HCT116 (cell line): ENCODE measurements at regions not wholly inside any gene's neighbourhood (a gene's known extent, or its start where the extent isn't known, plus 50 kb on each side); places are given as distances from the start of the nearest gene placed in this dataset.

Experiments used
- ATAC-seq: fragments of 200-7000 bp; cut with Tn5 transposase; 2 replicates; pipeline ENCODE4 v1.9.1; 2020; ENCODE audit warnings: mild to moderate bottlenecking, moderate library complexity
- BruUV-seq: library from RNA; stranded (reverse); fragments of 400-500 nt; replicated peaks from 2 replicates; lab custom pipeline; 2021; lab: Mats Ljungman, UMichigan
- CTCF ChIA-PET: fragments of 300-600 bp; sonication (Branson Sonifier 250); formaldehyde crosslinking; loops from one replicate; lab custom pipeline; 2021; ENCODE audit warnings: antibody characterized with exemption; lab: Charles Lee
- POLR2A ChIA-PET: fragments of 300-600, 350-600 bp; sonication (Branson Sonifier 250); formaldehyde crosslinking; loops from one replicate; lab custom pipeline; 2021; ENCODE audit warnings: antibody characterized with exemption; lab: Charles Lee
- RAD21 ChIA-PET, 2 experiments: fragments of 300-600 bp; sonication (Branson Sonifier 250); formaldehyde crosslinking; loops; one replicate each; lab custom pipeline; 2023; ENCODE audit warnings: low total read pairs in 2 of 2; ENCODE audit not compliant: uncharacterized antibody in 2 of 2, unreplicated experiment in 2 of 2, low non-redundant PET in 1 of 2; lab: Charles Lee
- DNase-seq: peaks from one replicate; pipeline ENCODE4 v3.0.0-alpha.2; 2010; ENCODE audit warnings: low read depth, low spot score
- H2AFZ ChIP-seq: fragments of 200-600 bp; shearing (Covaris generic), sonication (generic); 2 replicates; pipeline ENCODE4 v1.6.1; 2017; ENCODE audit warnings: low read depth, mixed run types, mixed read lengths, antibody characterized with exemption, low read length; ENCODE audit not compliant: poor library complexity, severe bottlenecking
- H3K27ac ChIP-seq: 2 replicates; pipeline ENCODE4 v1.5.1; 2012; ENCODE audit warnings: low read depth, low read length
- H3K27me3 ChIP-seq: fragments of 200-600 bp; sonication (generic); 2 replicates; pipeline ENCODE4 v1.6.1; 2016; ENCODE audit warnings: mixed run types, low read length, mixed read lengths; ENCODE audit not compliant: insufficient read depth
- H3K36me3 ChIP-seq, 2 experiments: fragments of 200-500 bp in 1 of 2; fragments of 200-600 bp in 1 of 2; sonication (Bioruptor generic) in 1 of 2; sonication (generic) in 1 of 2; 2 replicates each; pipeline versions ENCODE4 v1.5.1 to v1.6.1; 2014 to 2016; ENCODE audit warnings: low read length in 2 of 2, inconsistent platforms in 1 of 2, mixed read lengths in 1 of 2, mixed run types in 1 of 2; ENCODE audit not compliant: insufficient read depth in 2 of 2, control insufficient read depth in 1 of 2
- H3K4me1 ChIP-seq, 2 experiments: fragments of 200-600 bp in 1 of 2; sonication (generic) in 1 of 2; 2 replicates each; pipeline versions ENCODE4 v1.5.1 to v1.6.1; 2012 to 2017; ENCODE audit warnings: low read length in 2 of 2, inconsistent platforms in 1 of 2, mild to moderate bottlenecking in 1 of 2, mixed read lengths in 1 of 2, mixed run types in 1 of 2, moderate library complexity in 1 of 2; ENCODE audit not compliant: insufficient read depth in 2 of 2, control insufficient read depth in 1 of 2
- H3K4me2 ChIP-seq: fragments of 200-600 bp; sonication (generic); 2 replicates; pipeline ENCODE4 v1.6.1; 2017; ENCODE audit warnings: mixed run types, low read length, mixed read lengths
- H3K4me3 ChIP-seq, 2 experiments: fragments of 200-600 bp in 1 of 2; sonication (generic) in 1 of 2; replicated peaks in 1 of 2; 2 replicates each; pipeline ENCODE4 v1.5.1; 2011 to 2016; ENCODE audit warnings: low read length in 2 of 2, control low read depth in 1 of 2, low read depth in 1 of 2, mild to moderate bottlenecking in 1 of 2, mixed read lengths in 1 of 2, mixed run types in 1 of 2
- H3K79me2 ChIP-seq: fragments of 200-600 bp; sonication (generic); 2 replicates; pipeline ENCODE4 v1.6.1; 2017; ENCODE audit warnings: mild to moderate bottlenecking, mixed run types, low read length, moderate library complexity, mixed read lengths; ENCODE audit not compliant: insufficient read depth
- H3K9ac ChIP-seq: fragments of 200-600 bp; sonication (generic); 2 replicates; pipeline ENCODE4 v1.6.1; 2016; ENCODE audit warnings: low read length, mixed read lengths
- H3K9me2 ChIP-seq: fragments of 200-600 bp; sonication (generic), shearing (Covaris generic); 2 replicates; pipeline ENCODE4 v1.6.1; 2017; ENCODE audit warnings: mixed run types, mild to moderate bottlenecking, moderate library complexity; ENCODE audit not compliant: insufficient read depth
- H3K9me3 ChIP-seq, 2 experiments: fragments of 200-500 bp in 1 of 2; fragments of 200-600 bp in 1 of 2; sonication (Bioruptor generic) in 1 of 2; sonication (generic) in 1 of 2; 2 replicates each; pipeline ENCODE4 v1.6.1; 2014 to 2017; ENCODE audit warnings: low read length in 2 of 2, mixed read lengths in 2 of 2, inconsistent platforms in 1 of 2, low read depth in 1 of 2, mild to moderate bottlenecking in 1 of 2, mixed run types in 1 of 2, moderate library complexity in 1 of 2; ENCODE audit not compliant: control insufficient read depth in 1 of 2, insufficient read depth in 1 of 2
- H4K20me1 ChIP-seq: fragments of 200-600 bp; sonication (generic), shearing (Covaris generic); 2 replicates; pipeline ENCODE4 v1.6.1; 2017; ENCODE audit warnings: mixed run types, mild to moderate bottlenecking, moderate library complexity; ENCODE audit not compliant: insufficient read depth
- ATF3 ChIP-seq: IDR thresholded peaks from 2 replicates; pipeline ENCODE4 v1.6.1; 2012
- CBX3 ChIP-seq: IDR thresholded peaks from 2 replicates; pipeline ENCODE4 v1.6.1; 2012; ENCODE audit warnings: low read depth
- CEBPB ChIP-seq: IDR thresholded peaks from 2 replicates; pipeline ENCODE4 v1.6.1; 2012; ENCODE audit warnings: low read depth
- CTCF ChIP-seq, 3 experiments: fragments of 200-600 bp in 1 of 3; sonication (generic) in 1 of 3; IDR thresholded peaks in 2 of 3; conservative IDR thresholded peaks in 1 of 3; 2 replicates each; pipeline ENCODE4 v1.5.1; 2012 to 2017; ENCODE audit warnings: low read depth in 2 of 3, low read length in 2 of 3, antibody characterized with exemption in 1 of 3, borderline replicate concordance in 1 of 3, control low read depth in 1 of 3, mild to moderate bottlenecking in 1 of 3, mixed read lengths in 1 of 3, mixed run types in 1 of 3, moderate library complexity in 1 of 3; ENCODE audit not compliant: insufficient read depth in 1 of 3
- EGR1 ChIP-seq: IDR thresholded peaks from 2 replicates; pipeline ENCODE4 v1.6.1; 2012; ENCODE audit warnings: low read depth
- ELF1 ChIP-seq: IDR thresholded peaks from 2 replicates; pipeline ENCODE4 v1.6.1; 2012; ENCODE audit warnings: low read depth, borderline replicate concordance
- EZH2phosphoT487 ChIP-seq: fragments of 200-600 bp; IDR thresholded peaks from 2 replicates; pipeline ENCODE4 v1.6.1; 2018; ENCODE audit warnings: antibody characterized with exemption, borderline replicate concordance
- FOSL1 ChIP-seq: IDR thresholded peaks from 2 replicates; pipeline ENCODE4 v1.6.1; 2012; ENCODE audit warnings: low read depth
- JUND ChIP-seq: IDR thresholded peaks from 2 replicates; pipeline ENCODE4 v1.6.1; 2012
- MAX ChIP-seq: IDR thresholded peaks from 2 replicates; pipeline ENCODE4 v1.6.1; 2012
- POLR2AphosphoS5 ChIP-seq: IDR thresholded peaks from 2 replicates; pipeline ENCODE4 v1.6.1; 2011; ENCODE audit warnings: mild to moderate bottlenecking, low read depth, low read length, moderate library complexity
- RAD21 ChIP-seq: IDR thresholded peaks from 2 replicates; pipeline ENCODE4 v1.6.1; 2012; ENCODE audit warnings: low read depth, mild to moderate bottlenecking
- REST ChIP-seq: IDR thresholded peaks from 2 replicates; pipeline ENCODE4 v1.6.1; 2012; ENCODE audit warnings: low read depth
- SP1 ChIP-seq: IDR thresholded peaks from 2 replicates; pipeline ENCODE4 v1.6.1; 2012; ENCODE audit warnings: low read depth
- SRF ChIP-seq: IDR thresholded peaks from 2 replicates; pipeline ENCODE4 v1.6.1; 2012; ENCODE audit warnings: low read depth
- TCF7L2 ChIP-seq: IDR thresholded peaks from 2 replicates; pipeline ENCODE4 v1.7.0; 2011; ENCODE audit warnings: borderline replicate concordance, inconsistent platforms; ENCODE audit not compliant: insufficient read depth, insufficient read length; ENCODE audit errors: extremely low read depth
- YY1 ChIP-seq: IDR thresholded peaks from 2 replicates; pipeline ENCODE4 v1.6.1; 2011; ENCODE audit warnings: low read length, low read depth, moderate library complexity, mild to moderate bottlenecking; ENCODE audit not compliant: insufficient replicate concordance; ENCODE audit errors: extremely low read depth
- ZBTB33 ChIP-seq: IDR thresholded peaks from 2 replicates; pipeline ENCODE4 v1.6.1; 2011; ENCODE audit warnings: mild to moderate bottlenecking, low read length, moderate library complexity; ENCODE audit not compliant: insufficient replicate concordance; ENCODE audit errors: extremely low read depth
- ZFX ChIP-seq: fragments of 450-650 bp; IDR thresholded peaks from 2 replicates; pipeline ENCODE4 v1.6.1; 2017
- intact Hi-C: fragments of 100-400 bp; cut with micrococcal nuclease; formaldehyde crosslinking; loops from 2 replicates; pipeline ENCODE4 v1.10.0; 2022

- Histone ChIP-seq H3K9me3 (peaks cover 3 to 37% of the 10 kb centered on the region in 2 experiments; a peak in 2 of 4 replicates), H3K4me1 (no peaks in the 10 kb centered on the region), H3K27me3 (no peaks in the 10 kb centered on the region), H3K4me2 (no peak overlapping the region), H3K79me2 (no peaks in the 10 kb centered on the region), H3K4me3 (no peak overlapping the region), H3K9me2 (no peaks in the 10 kb centered on the region), H3K9ac (no peak overlapping the region), H3K36me3 (no peaks in the 10 kb centered on the region), H3K27ac (no peak overlapping the region), H4K20me1 (no peaks in the 10 kb centered on the region), H2AFZ (no peak overlapping the region)
- ChIA-PET RAD21 (no interaction called here), POLR2A (no interaction called here), CTCF (no interaction called here)
- DNase-seq (no peak), ATAC-seq (no peak)
- intact Hi-C loops: no loop called here
- no TSS peak for BruUV-seq
- TF ChIP-seq TCF7L2 (no peak), EZH2phosphoT487 (no peak), FOSL1 (no peak), JUND (no peak), ATF3 (no peak), SP1 (no peak), SRF (no peak), EGR1 (no peak), CTCF (IDR thresholded peaks at IDR 0.05 in 2 of 3, conservative IDR thresholded peaks at IDR 0.05 in 1 of 3; ENCODE audit: borderline replicate concordance in 1 of 3, insufficient read depth in 1 of 3, low read depth in 2 of 3, low read length in 2 of 3) (no peak), MAX (no peak), ZFX (no peak), CBX3 (no peak), REST (no peak), RAD21 (no peak), POLR2AphosphoS5 (no peak), ELF1 (no peak), ZBTB33 (no peak), CEBPB (no peak), YY1 (no peak)
Observed at GRCh38 chr3:74561881-74562280, 52.6 kb downstream of the CNTN3 start.
